NCI-H345 (cell line): ENCODE measurements at regions not wholly inside any gene's neighbourhood (a gene's known extent, or its start where the extent isn't known, plus 50 kb on each side); places are given as distances from the start of the nearest gene placed in this dataset.
"Not testable (repeated sequence)": the region's sequence is repeated elsewhere in the genome, so short reads cannot be mapped to it uniquely, and the experiment has no call there.

ENCODE experiments used
- DNase-seq: peaks from one replicate; lab custom pipeline; 2025; lab: John Stamatoyannopoulos, UW

- not testable (repeated sequence) for DNase-seq
These were observed 676.4 kb upstream of the ZNF337 start for GRCh38 chr20:26373066-26373465.

DNA sequence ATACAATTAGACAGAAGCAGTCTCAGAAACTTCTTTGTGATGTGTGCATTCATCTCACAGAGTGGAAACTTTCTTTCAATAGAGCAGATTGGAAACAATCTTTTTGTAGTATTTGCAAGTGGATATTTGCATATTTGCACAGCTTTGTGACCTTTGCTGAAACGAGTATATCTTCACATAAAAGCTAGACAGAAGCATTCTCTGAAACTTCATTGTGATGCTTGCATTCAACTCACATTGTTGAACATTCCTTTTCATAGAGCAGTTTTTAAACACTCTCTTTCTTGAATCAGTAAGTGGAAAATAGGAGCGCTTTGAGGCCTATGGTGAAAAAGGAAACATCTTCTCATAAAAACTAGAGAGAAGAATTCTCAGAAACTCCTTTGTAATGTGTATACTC is 657.9 kb upstream of the ZNF337 start:
- DNase-seq, result no peak

GRCh38 chr20:26347396-26347795 is 650.7 kb upstream of the ZNF337 start:
- DNase-seq, result no peak

DNA sequence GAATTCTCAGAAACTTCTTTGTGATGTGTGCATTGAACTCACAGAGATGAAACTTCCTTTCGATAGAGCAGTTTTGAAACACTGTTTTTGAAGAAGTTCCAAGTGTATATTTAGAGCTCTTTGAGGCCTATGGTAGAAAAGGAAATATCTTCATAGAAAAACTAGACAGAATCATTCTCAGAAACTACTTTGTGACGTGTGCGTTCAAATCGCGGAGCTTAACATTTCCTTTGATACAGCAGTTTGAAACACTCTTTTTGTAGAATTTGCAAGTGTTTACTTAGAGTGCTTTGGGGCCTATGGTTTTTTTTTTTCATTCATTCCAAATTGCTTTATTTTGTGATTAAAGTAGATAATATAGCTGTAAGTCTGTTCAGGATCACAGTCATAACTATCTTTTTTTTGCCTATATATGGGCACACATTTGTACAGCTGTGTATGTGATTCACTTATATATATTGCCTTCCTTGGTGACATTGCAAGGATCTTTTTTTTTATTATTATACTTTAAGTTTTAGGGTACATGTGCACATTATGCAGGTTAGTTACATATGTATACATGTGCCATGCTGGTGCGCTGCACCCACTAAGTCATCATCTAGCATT is 643.9 kb upstream of the ZNF337 start:
- not testable (repeated sequence) for DNase-seq

DNA sequence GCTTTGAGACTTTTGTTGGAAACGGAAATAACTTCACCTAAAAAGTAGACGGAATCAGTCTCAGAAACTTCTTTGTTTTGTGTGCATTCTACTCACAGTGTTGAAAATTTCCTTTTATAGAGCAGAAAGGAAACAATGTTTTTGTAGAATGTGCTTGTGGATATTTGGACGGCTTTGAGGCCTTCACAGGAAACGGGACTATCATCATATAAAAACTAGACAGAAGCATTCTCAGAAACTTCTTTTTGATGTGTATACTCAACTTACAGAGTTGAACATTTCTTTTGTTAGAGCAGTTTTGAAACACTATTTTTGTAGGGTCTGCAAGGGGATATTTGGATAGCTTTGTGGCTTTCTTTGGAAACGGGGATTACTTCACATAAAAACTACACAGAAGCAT is 627.5 kb upstream of the ZNF337 start:
- no peak for DNase-seq

- no peak for DNase-seq
These were observed 618.4 kb upstream of the ZNF337 start for GRCh38 chr20:26315054-26315453.

- not testable (repeated sequence) for DNase-seq
These were observed 613.1 kb upstream of the ZNF337 start for GRCh38 chr20:26309720-26310119.

- DNase-seq, result no peak
These were observed 612.3 kb upstream of the ZNF337 start for GRCh38 chr20:26308961-26309360.

GRCh38 chr20:26295006-26295405 is 598.4 kb upstream of the ZNF337 start:
- no peak for DNase-seq

GRCh38 chr20:26288379-26289061 is 591.9 kb upstream of the ZNF337 start:
- not testable (repeated sequence) for DNase-seq

GRCh38 chr20:26279238-26279637 is 582.6 kb upstream of the ZNF337 start:
- DNase-seq, result no peak

DNA sequence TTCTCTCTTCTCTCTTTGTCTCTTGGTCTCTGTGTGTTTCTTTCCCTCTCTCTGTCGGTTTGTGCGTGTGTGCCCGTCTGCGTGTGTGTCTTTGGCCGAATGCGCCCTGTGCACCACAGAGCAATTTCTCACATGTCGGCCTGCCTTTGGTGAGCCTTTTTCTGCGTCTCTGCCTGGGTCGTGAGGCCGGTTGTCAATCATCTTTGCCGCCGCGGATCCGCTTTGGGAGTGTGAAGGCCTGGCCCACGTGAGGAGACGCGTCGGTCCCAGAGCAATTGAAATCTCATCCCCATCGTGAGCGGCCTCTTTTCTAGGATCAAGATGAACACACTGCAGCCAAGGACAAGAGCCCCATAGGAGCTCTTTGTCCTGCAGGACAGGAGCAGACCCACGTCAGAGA is 580.7 kb upstream of the ZNF337 start:
- no peak for DNase-seq

DNA sequence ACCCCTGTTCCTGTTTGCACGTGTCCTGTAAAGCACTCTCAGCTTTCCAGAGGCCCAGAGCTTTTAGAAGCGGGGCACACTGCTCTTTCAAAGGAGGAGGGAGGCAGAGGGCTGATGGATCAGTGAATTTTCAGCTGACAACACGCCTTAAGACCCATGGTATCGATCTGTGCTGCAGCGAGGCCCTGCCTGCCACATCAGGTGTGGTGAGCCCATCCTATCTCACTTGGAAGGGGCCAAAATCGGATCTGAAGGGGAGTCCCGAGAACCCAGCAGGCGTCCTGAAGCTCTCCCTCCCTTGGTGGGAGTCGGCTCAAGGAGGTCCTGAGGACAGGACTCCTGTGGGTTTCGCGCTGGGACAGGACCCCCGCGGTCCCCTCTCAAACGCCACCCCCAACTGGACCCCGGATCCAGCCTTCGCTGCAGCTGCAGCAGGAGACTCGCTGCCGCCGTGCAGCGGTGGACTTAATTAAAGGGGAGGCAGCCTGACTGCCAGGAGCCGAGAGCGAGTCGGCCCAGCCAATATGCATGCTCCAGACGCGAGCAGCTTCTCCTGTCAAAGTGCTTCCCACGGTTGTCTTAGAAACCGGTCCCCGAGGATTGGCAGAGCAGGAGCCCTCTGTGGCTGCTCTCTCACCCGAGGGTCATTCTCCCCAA is 580.0 kb upstream of the ZNF337 start:
- no peak for DNase-seq

- DNase-seq, result not testable (repeated sequence)
These were observed 572.1 kb upstream of the ZNF337 start for GRCh38 chr20:26268762-26269161.

- not testable (repeated sequence) for DNase-seq
These were observed 564.3 kb upstream of the ZNF337 start for GRCh38 chr20:26260925-26261324.

DNA sequence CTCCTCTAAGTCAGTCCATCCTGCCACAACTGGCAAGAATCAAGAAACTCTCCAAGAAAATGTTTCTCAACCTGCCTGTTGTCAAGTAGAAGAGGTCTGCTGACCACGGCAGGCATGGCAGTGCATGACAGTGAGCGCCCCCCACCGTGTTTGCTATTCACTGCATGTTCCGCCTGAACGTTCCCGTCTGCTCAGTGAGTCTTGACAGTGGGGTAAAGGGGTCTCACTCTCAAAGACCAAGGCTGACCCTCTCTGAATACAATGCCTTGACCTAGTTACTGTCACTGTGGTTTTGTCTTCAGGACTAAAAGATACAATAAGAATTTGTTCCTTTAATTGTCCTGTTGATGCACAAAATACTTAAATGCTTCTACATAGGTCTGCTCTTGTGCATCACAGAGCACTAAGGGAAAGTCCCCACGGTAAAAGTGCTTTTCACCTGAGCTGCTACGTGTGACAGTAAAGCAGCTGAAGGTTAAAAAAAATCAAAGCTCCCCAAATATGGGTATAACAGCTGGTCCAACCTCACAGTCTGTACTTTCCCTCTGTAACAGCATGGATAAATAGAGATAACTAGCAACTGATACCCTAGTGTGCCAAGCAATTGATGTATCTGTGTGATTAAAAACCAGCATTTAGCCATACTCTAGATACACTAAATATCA is 555.8 kb upstream of the ZNF337 start:
- not testable (repeated sequence) for DNase-seq

DNA sequence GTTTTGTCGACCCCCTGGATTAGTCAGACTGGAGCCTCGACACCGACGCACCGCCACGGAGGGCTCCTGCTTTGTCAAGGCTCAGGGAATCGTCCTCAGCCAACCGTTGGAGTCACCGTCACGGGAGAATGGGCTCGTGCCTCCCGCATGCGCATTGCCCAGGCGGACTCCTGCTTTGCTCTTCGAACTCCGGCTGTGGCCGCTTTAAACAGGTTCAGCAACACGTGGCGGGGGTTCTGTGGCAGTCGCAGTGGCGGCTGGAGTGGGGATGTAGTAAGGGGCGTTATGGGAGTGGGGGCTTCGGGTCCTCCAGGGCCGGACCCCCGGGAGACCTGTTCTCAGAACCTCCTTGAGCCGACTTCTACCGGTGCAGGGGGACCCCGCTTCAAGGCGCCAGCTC is 554.7 kb upstream of the ZNF337 start:
- not testable (repeated sequence) for DNase-seq

- DNase-seq, result not testable (repeated sequence)
These were observed 553.8 kb upstream of the ZNF337 start for GRCh38 chr20:26250249-26251114.

GRCh38 chr20:26243731-26244130 is 547.1 kb upstream of the ZNF337 start:
- DNase-seq, result no peak

DNA sequence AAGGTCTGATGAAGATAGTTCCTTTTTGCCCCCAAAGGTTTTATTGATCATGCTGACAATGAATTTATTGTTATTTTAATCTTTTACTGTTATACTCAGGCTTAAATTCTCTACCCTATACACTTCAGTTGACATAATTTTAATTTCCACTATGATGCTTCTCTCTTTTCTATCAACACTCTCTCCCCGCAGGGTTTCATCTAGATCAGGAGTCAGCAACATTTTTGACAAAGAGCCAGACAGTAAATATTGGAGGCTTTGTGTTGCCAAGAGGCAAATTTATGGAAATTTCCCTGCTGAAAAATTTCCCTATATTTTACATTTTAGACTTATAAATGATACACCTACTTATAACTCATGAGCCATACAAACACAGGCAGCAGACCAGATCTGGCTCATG is 524.0 kb upstream of the ZNF337 start:
- not testable (repeated sequence) for DNase-seq

GRCh38 chr20:26219546-26219945 is 522.9 kb upstream of the ZNF337 start:
- not testable (repeated sequence) for DNase-seq

GRCh38 chr20:26218301-26218700 is 521.6 kb upstream of the ZNF337 start:
- no peak for DNase-seq
